ENCODE measurements at regions not wholly inside any gene's neighbourhood (a gene's known extent, or its start where the extent isn't known, plus 50 kb on each side); places are given as distances from the start of the nearest gene placed in this dataset.

GRCh38 chr1:55374216-55374615 lies 159.1 kb upstream of the USP24 start:
- Histone ChIP-seq H3K4me3 (replicated peaks; ENCODE audit: low read depth, low read length) (no peak overlapping the region), H3K27me3 (replicated peaks; ENCODE audit: control insufficient read depth, insufficient read depth, low read length) (no peaks in the 10 kb centered on the region), H3K36me3 (ENCODE audit: control insufficient read depth, insufficient read depth, low read length) (no peaks in the 10 kb centered on the region)
- no peak for DNase-seq (ENCODE audit: extremely low read depth, insufficient read length)
- no peak for TF ChIP-seq CTCF (IDR thresholded peaks at IDR 0.05; ENCODE audit: insufficient read depth, low read length, poor library complexity, severe bottlenecking)

GRCh38 chr1:55369474-55369873 lies 154.3 kb upstream of the USP24 start:
- no peak overlapping the region for H3K4me3 ChIP-seq (replicated peaks; ENCODE audit: low read depth, low read length)
- no peak for TF ChIP-seq CTCF (IDR thresholded peaks at IDR 0.05; ENCODE audit: insufficient read depth, low read length, poor library complexity, severe bottlenecking)
- DNase-seq (ENCODE audit: extremely low read depth, insufficient read length) = no peak
- no peaks in the 10 kb centered on the region for H3K36me3 ChIP-seq (ENCODE audit: control insufficient read depth, insufficient read depth, low read length)
- H3K27me3 ChIP-seq (replicated peaks; ENCODE audit: control insufficient read depth, insufficient read depth, low read length) = peaks cover 1% of the 10 kb centered on the region; the same call in 1 of the 2 replicates

GRCh38 chr1:55368698-55369097 lies 153.5 kb upstream of the USP24 start:
- no peaks in the 10 kb centered on the region for H3K36me3 ChIP-seq (ENCODE audit: control insufficient read depth, insufficient read depth, low read length)
- H3K27me3 ChIP-seq (replicated peaks; ENCODE audit: control insufficient read depth, insufficient read depth, low read length) = peaks cover 1% of the 10 kb centered on the region; the same call in 1 of the 2 replicates
- H3K4me3 ChIP-seq (replicated peaks; ENCODE audit: low read depth, low read length) = no peak overlapping the region
- no peak for TF ChIP-seq CTCF (IDR thresholded peaks at IDR 0.05; ENCODE audit: insufficient read depth, low read length, poor library complexity, severe bottlenecking)
- DNase-seq (ENCODE audit: extremely low read depth, insufficient read length) = no peak

DNA sequence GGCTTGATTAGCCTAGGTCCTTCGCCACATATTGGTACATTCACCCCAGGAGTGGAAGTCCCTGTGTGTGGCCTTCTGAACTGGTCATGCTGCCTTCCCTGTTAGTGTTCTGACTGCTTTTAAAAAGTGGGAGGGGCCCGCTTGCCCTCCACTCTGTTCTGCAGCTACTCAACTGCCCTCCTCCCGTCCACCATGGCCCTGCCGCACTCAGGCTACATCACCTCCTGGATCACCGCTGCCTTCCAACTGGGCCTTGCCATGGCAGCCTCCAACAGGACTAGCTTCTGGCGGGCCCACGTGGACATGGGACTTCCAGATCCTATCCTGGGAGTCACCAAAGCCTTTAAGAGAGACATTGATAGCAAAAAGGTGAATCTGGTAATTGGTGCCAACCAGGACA lies 152.1 kb upstream of the USP24 start:
- DNase-seq (ENCODE audit: extremely low read depth, insufficient read length) = no peak
- no peaks in the 10 kb centered on the region for H3K36me3 ChIP-seq (ENCODE audit: control insufficient read depth, insufficient read depth, low read length)
- H3K4me3 ChIP-seq (replicated peaks; ENCODE audit: low read depth, low read length) = no peak overlapping the region
- TF ChIP-seq CTCF (IDR thresholded peaks at IDR 0.05; ENCODE audit: insufficient read depth, low read length, poor library complexity, severe bottlenecking) = no peak
- H3K27me3 ChIP-seq (replicated peaks; ENCODE audit: control insufficient read depth, insufficient read depth, low read length) = peaks cover 1% of the 10 kb centered on the region; the same call in 1 of the 2 replicates

DNA sequence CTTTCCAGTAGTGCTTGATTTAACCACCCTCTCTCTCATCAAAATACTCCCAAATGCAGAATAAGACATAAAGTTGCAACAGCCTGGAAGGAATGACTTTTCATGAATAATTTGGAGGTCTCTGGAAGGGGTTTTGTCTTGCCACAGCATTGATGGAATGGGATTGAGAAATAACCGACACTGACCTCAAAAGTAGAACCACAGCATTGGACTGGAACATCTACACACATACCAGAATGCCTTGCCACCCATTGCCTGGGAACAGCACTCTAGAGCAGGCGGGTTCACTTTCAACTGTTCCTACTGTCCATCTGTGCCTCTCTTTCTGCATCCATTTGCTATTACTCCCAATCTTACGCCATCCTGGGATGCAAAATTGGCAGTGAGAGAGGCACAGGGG lies 149.1 kb upstream of the USP24 start:
- Histone ChIP-seq H3K36me3 (ENCODE audit: control insufficient read depth, insufficient read depth, low read length) (no peaks in the 10 kb centered on the region), H3K27me3 (replicated peaks; ENCODE audit: control insufficient read depth, insufficient read depth, low read length) (peaks cover 1% of the 10 kb centered on the region; the same call in 1 of the 2 replicates), H3K4me3 (replicated peaks; ENCODE audit: low read depth, low read length) (no peak overlapping the region)
- no peak for TF ChIP-seq CTCF (IDR thresholded peaks at IDR 0.05; ENCODE audit: insufficient read depth, low read length, poor library complexity, severe bottlenecking)
- no peak for DNase-seq (ENCODE audit: extremely low read depth, insufficient read length)

- peaks cover 1% of the 10 kb centered on the region; the same call in 1 of the 2 replicates for H3K27me3 ChIP-seq (replicated peaks; ENCODE audit: control insufficient read depth, insufficient read depth, low read length)
- no peak overlapping the region for H3K4me3 ChIP-seq (replicated peaks; ENCODE audit: low read depth, low read length)
- TF ChIP-seq CTCF (IDR thresholded peaks at IDR 0.05; ENCODE audit: insufficient read depth, low read length, poor library complexity, severe bottlenecking) = no peak
- no peaks in the 10 kb centered on the region for H3K36me3 ChIP-seq (ENCODE audit: control insufficient read depth, insufficient read depth, low read length)
- DNase-seq (ENCODE audit: extremely low read depth, insufficient read length) = no peak
Observed at GRCh38 chr1:55363268-55363667, 148.1 kb upstream of the USP24 start.

Data from GM06990 (cell line).